ENCODE measurements at regions not wholly inside any gene's neighbourhood (a gene's known extent, or its start where the extent isn't known, plus 50 kb on each side); places are given as distances from the start of the nearest gene placed in this dataset.

DNA sequence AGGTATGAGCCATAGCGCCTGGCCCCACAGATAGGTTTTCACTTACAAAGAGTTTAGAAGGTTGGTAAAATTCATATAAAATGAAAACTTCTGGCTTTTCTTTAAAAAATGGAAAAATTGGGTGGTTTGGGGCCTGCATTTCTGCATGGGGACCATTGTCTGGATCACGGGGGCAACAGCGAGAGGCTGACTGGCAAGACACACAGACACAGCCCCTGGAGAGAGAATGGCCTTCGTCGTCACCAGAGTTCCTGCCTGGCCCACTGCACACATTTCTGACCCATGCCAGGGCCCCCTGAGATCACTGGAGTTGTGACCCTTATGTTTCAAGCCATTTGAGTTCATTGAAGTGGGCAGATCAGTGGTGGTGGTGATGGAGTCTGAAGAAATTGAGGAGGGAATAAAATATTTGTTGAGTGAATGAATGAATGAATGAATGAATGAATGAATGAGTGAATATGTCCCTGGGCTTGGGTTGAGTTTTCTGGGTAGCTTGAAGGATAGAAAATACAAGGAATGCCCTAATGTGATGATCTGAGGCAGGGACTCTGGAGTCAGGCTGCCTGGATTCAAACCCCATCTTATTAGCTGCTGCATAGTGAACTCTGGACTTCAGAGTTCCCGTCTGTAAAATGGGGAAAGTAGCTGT is 173.8 kb downstream of the ZFP64 start:
- no peaks in the 10 kb centered on the region for H3K4me1 ChIP-seq (ENCODE audit: control insufficient read depth, insufficient read depth, low read length)
- no peaks in the 10 kb centered on the region for H3K9me3 ChIP-seq (ENCODE audit: control insufficient read depth, insufficient read depth, low read length)
- WGBS (ENCODE audit: insufficient coverage) = 90% methylated on average over 4 of the region's 6 CpGs
- H3K4me3 ChIP-seq (ENCODE audit: low read depth, low read length) = no peak overlapping the region
- no peaks in the 10 kb centered on the region for H3K27me3 ChIP-seq (ENCODE audit: control insufficient read depth, insufficient read depth, low read length)
- no peak for DNase-seq (ENCODE audit: low read depth in 4 of 6, low spot score in 6 of 6)
- no peak overlapping the region for H3K27ac ChIP-seq (ENCODE audit: low read depth, low read length)
- no peaks in the 10 kb centered on the region for H3K36me3 ChIP-seq (ENCODE audit: control insufficient read depth, insufficient read depth, low read length)

DNA sequence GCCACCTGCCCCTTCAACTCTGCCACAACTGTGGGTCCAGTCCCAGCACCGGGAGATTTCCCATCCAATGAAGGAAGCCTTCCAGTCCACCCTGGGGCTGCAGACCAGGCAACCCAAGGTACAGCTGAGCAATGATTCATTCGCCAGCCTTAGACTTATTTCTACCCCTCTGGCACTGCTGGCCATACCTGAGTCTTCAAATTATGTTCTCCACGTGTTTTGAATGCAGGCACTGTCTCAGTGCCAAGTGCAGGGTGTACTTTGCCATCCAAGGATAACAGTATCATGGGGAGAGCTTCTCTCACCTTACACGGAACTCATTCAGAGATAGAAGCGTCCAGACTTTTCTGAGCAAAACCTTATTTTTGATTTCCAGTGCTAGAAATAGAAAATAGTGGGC is 175.6 kb downstream of the ZFP64 start:
- no peak for DNase-seq (ENCODE audit: low read depth in 4 of 6, low spot score in 6 of 6)
- no peaks in the 10 kb centered on the region for H3K9me3 ChIP-seq (ENCODE audit: control insufficient read depth, insufficient read depth, low read length)
- H3K4me1 ChIP-seq (ENCODE audit: control insufficient read depth, insufficient read depth, low read length) = no peaks in the 10 kb centered on the region
- WGBS (ENCODE audit: insufficient coverage) = 72% methylated on average over 3 of the region's 5 CpGs
- no peaks in the 10 kb centered on the region for H3K27me3 ChIP-seq (ENCODE audit: control insufficient read depth, insufficient read depth, low read length)
- H3K27ac ChIP-seq (ENCODE audit: low read depth, low read length) = no peak overlapping the region
- H3K36me3 ChIP-seq (ENCODE audit: control insufficient read depth, insufficient read depth, low read length) = no peaks in the 10 kb centered on the region
- no peak overlapping the region for H3K4me3 ChIP-seq (ENCODE audit: low read depth, low read length)

DNA sequence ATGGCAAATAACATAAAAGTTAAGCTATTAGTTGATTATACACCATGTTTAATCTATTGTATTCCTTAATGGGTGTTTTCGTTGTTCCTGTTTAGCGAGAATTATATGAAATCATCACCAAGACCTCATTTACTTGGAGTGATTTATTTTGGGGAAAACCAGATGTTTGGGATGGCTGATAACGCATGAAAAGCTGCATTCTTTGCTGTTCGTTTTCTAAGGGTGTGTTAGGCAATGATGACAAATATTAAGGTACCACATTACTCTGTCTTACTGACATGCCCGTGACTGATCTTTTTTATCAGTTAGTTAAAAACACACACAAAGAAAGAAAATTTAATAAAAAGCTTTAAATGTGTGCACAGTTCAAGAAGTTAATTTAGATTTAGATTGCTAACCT is 176.4 kb downstream of the ZFP64 start:
- Histone ChIP-seq H3K27ac (ENCODE audit: low read depth, low read length) (no peak overlapping the region), H3K4me1 (ENCODE audit: control insufficient read depth, insufficient read depth, low read length) (no peaks in the 10 kb centered on the region), H3K36me3 (ENCODE audit: control insufficient read depth, insufficient read depth, low read length) (no peaks in the 10 kb centered on the region), H3K27me3 (ENCODE audit: control insufficient read depth, insufficient read depth, low read length) (no peaks in the 10 kb centered on the region), H3K9me3 (ENCODE audit: control insufficient read depth, insufficient read depth, low read length) (no peaks in the 10 kb centered on the region), H3K4me3 (ENCODE audit: low read depth, low read length) (no peak overlapping the region)
- no peak for DNase-seq (ENCODE audit: low read depth in 4 of 6, low spot score in 6 of 6)
- no CpG with 5 or more reads among the region's 5 CpGs for WGBS (ENCODE audit: insufficient coverage)

DNA sequence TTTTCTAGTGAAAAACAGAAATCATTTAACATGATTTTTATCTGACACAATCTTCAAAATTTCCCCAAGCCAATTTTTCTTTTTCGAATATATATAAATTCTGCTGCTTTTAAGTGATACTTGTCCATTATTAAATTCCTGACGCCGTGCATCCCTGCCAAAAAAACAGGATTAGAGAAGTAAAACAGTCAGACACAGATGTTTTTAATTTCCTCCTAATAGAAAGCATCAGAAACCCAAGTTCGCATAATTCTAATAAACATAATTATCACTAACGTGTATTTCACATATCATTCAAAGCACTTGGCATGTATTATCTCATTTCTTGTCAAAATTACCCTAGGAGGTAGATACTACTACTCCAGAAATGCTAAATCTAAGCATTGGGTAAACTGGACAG is 179.5 kb downstream of the ZFP64 start:
- no peaks in the 10 kb centered on the region for H3K27me3 ChIP-seq (ENCODE audit: control insufficient read depth, insufficient read depth, low read length)
- no peak overlapping the region for H3K27ac ChIP-seq (ENCODE audit: low read depth, low read length)
- no peak overlapping the region for H3K4me3 ChIP-seq (ENCODE audit: low read depth, low read length)
- no peaks in the 10 kb centered on the region for H3K36me3 ChIP-seq (ENCODE audit: control insufficient read depth, insufficient read depth, low read length)
- H3K4me1 ChIP-seq (ENCODE audit: control insufficient read depth, insufficient read depth, low read length) = no peaks in the 10 kb centered on the region
- no peak for DNase-seq (ENCODE audit: low read depth in 4 of 6, low spot score in 6 of 6)
- H3K9me3 ChIP-seq (ENCODE audit: control insufficient read depth, insufficient read depth, low read length) = no peaks in the 10 kb centered on the region
- no CpG with 5 or more reads among the region's 5 CpGs for WGBS (ENCODE audit: insufficient coverage)

DNA sequence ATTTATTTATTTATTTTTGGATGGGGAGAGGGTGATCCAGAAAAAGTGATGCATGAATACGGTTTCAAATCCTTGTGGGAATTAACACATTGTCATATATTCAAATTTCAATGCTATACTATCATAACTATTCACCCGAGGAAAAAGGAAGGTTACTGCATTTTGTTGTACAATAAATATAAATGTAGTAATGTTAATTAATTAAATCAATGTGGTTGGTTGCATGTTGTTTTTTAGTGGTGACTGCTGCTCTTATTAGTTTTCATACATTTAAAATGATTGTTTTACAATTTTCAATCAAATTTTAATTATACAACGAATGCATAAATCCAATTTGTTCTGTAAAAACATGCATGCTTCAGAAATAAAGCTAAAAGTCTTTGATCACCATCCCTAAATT is 180.5 kb downstream of the ZFP64 start:
- WGBS (ENCODE audit: insufficient coverage) = no CpG with 5 or more reads among the region's 3 CpGs
- Histone ChIP-seq H3K27me3 (ENCODE audit: control insufficient read depth, insufficient read depth, low read length) (no peaks in the 10 kb centered on the region), H3K27ac (ENCODE audit: low read depth, low read length) (no peak overlapping the region), H3K36me3 (ENCODE audit: control insufficient read depth, insufficient read depth, low read length) (no peaks in the 10 kb centered on the region), H3K9me3 (ENCODE audit: control insufficient read depth, insufficient read depth, low read length) (no peaks in the 10 kb centered on the region), H3K4me3 (ENCODE audit: low read depth, low read length) (no peak overlapping the region), H3K4me1 (ENCODE audit: control insufficient read depth, insufficient read depth, low read length) (no peaks in the 10 kb centered on the region)
- no peak for DNase-seq (ENCODE audit: low read depth in 4 of 6, low spot score in 6 of 6)

DNA sequence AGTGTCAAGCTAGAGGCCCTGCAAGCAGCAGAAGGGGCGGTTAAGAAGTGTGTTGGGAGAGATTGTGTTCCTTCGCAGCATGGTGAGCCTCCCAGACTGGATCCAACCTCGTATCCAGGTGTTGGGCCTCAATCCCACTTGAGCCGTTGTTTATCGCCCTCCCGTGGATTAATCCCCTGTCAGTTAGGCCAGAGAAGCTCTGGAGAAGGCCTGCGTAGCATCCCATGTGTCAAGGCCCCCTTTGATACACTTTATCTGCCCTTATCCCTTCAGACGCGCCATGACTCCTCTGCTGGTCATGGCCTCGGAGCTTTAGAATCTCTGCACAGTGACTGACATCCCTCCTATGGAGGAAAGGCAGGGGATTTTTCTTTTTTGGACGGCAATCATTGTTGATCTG is 181.0 kb downstream of the ZFP64 start:
- H3K4me3 ChIP-seq (ENCODE audit: low read depth, low read length) = no peak overlapping the region
- H3K36me3 ChIP-seq (ENCODE audit: control insufficient read depth, insufficient read depth, low read length) = no peaks in the 10 kb centered on the region
- no peaks in the 10 kb centered on the region for H3K4me1 ChIP-seq (ENCODE audit: control insufficient read depth, insufficient read depth, low read length)
- H3K27me3 ChIP-seq (ENCODE audit: control insufficient read depth, insufficient read depth, low read length) = no peaks in the 10 kb centered on the region
- no peaks in the 10 kb centered on the region for H3K9me3 ChIP-seq (ENCODE audit: control insufficient read depth, insufficient read depth, low read length)
- no peak for DNase-seq (ENCODE audit: low read depth in 4 of 6, low spot score in 6 of 6)
- no peak overlapping the region for H3K27ac ChIP-seq (ENCODE audit: low read depth, low read length)
- 60% methylated on average over 8 of the region's 11 CpGs for WGBS (ENCODE audit: insufficient coverage)

DNA sequence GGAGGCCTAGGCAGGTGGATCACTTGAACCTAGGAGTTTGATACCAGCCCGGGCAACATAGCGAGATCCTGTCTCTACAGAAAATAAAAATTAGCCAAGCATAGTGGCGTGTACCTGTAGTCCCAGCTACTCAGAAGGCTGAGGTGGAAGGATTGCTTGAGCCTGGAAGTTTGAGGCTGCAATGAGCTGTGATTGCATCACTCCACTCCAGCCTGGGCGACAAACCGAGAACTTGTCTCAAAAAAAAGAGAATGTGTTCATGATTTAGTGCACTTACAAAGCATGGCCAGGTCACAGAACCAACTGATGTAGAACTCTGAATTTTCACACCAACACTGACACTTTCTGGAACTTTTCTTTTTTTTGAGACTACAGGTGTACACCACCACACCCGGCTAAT is 182.7 kb downstream of the ZFP64 start:
- Histone ChIP-seq H3K27ac (ENCODE audit: low read depth, low read length) (no peak overlapping the region), H3K4me1 (ENCODE audit: control insufficient read depth, insufficient read depth, low read length) (no peaks in the 10 kb centered on the region), H3K4me3 (ENCODE audit: low read depth, low read length) (no peak overlapping the region), H3K27me3 (ENCODE audit: control insufficient read depth, insufficient read depth, low read length) (peaks cover 3% of the 10 kb centered on the region), H3K9me3 (ENCODE audit: control insufficient read depth, insufficient read depth, low read length) (no peaks in the 10 kb centered on the region), H3K36me3 (ENCODE audit: control insufficient read depth, insufficient read depth, low read length) (no peaks in the 10 kb centered on the region)
- WGBS (ENCODE audit: insufficient coverage) = 88% methylated on average over 4 of the region's 6 CpGs
- DNase-seq (ENCODE audit: low read depth in 4 of 6, low spot score in 6 of 6) = no peak

DNA sequence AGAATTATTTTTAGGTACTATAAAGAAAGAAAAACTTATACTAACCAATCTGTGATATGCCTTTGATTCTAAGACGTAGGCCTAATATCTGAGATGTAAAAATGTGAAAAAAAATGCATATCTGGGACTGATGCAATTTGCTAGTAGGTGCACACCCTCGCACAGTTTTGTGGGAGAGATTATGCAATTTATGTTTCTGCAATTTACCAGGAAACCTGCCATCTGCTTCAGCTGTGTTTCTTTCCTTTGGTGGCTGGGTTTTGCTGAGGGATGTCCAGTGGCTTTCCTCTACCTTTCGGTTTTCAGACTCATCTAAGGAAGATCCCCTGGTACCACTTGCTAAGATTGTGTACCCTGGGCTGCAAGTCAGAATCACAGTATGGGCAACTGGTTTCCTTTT is 186.9 kb downstream of the ZFP64 start:
- peaks cover 5% of the 10 kb centered on the region for H3K27me3 ChIP-seq (ENCODE audit: control insufficient read depth, insufficient read depth, low read length)
- H3K27ac ChIP-seq (ENCODE audit: low read depth, low read length) = no peak overlapping the region
- H3K4me1 ChIP-seq (ENCODE audit: control insufficient read depth, insufficient read depth, low read length) = no peaks in the 10 kb centered on the region
- H3K4me3 ChIP-seq (ENCODE audit: low read depth, low read length) = no peak overlapping the region
- no peak for DNase-seq (ENCODE audit: low read depth in 4 of 6, low spot score in 6 of 6)
- no peaks in the 10 kb centered on the region for H3K9me3 ChIP-seq (ENCODE audit: control insufficient read depth, insufficient read depth, low read length)
- 80% methylated on average over 1 of the region's 3 CpGs for WGBS (ENCODE audit: insufficient coverage)
- no peaks in the 10 kb centered on the region for H3K36me3 ChIP-seq (ENCODE audit: control insufficient read depth, insufficient read depth, low read length)

DNA sequence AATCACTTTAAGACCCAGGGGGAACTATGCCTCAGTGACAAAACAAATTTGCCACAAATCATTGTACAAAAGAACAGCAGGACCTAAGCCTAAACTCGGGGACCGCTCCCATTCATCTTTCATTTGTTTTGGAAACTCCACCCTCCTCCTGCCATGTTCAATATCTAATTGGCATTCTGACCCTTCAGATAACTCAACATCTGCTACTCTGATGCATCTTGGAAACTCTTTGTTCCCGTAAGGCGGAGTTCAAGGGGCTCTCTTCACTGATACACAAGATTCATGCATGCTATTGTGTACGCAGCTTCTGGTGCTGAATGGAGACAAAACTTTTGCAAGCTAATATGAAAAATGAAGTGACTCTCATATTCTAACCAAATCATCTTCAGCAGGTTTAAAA is 187.6 kb downstream of the ZFP64 start:
- H3K9me3 ChIP-seq (ENCODE audit: control insufficient read depth, insufficient read depth, low read length) = no peaks in the 10 kb centered on the region
- H3K4me3 ChIP-seq (ENCODE audit: low read depth, low read length) = no peak overlapping the region
- no peaks in the 10 kb centered on the region for H3K4me1 ChIP-seq (ENCODE audit: control insufficient read depth, insufficient read depth, low read length)
- 41% methylated on average over 3 of the region's 5 CpGs for WGBS (ENCODE audit: insufficient coverage)
- peaks cover 5% of the 10 kb centered on the region for H3K27me3 ChIP-seq (ENCODE audit: control insufficient read depth, insufficient read depth, low read length)
- H3K36me3 ChIP-seq (ENCODE audit: control insufficient read depth, insufficient read depth, low read length) = no peaks in the 10 kb centered on the region
- DNase-seq (ENCODE audit: low read depth in 4 of 6, low spot score in 6 of 6) = no peak
- H3K27ac ChIP-seq (ENCODE audit: low read depth, low read length) = no peak overlapping the region

DNA sequence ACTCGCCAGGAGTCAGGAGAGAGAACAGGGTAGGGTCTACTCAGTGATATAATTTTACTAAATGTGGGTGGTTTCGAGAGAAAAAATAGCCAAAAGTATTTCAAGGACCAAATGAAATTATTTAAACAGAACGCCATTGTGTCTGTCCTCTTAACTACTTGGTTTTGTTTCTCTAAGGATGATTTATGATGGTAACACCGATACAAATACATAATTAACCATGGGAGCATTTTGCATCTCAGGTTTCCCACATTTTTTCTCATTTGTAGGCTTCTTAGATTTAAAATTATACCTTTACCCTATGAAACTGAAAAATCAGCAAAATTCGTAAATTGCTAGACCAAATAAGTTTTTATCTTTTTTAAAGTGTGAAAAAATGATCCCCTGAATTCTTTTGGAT is 188.2 kb downstream of the ZFP64 start:
- Histone ChIP-seq H3K36me3 (ENCODE audit: control insufficient read depth, insufficient read depth, low read length) (no peaks in the 10 kb centered on the region), H3K4me1 (ENCODE audit: control insufficient read depth, insufficient read depth, low read length) (no peaks in the 10 kb centered on the region), H3K4me3 (ENCODE audit: low read depth, low read length) (no peak overlapping the region), H3K27me3 (ENCODE audit: control insufficient read depth, insufficient read depth, low read length) (peaks cover 5% of the 10 kb centered on the region), H3K9me3 (ENCODE audit: control insufficient read depth, insufficient read depth, low read length) (no peaks in the 10 kb centered on the region), H3K27ac (ENCODE audit: low read depth, low read length) (no peak overlapping the region)
- 67% methylated on average over 1 of the region's 5 CpGs for WGBS (ENCODE audit: insufficient coverage)
- no peak for DNase-seq (ENCODE audit: low read depth in 4 of 6, low spot score in 6 of 6)
